CD14-positive monocyte (primary cell): ENCODE measurements at regions not wholly inside any gene's neighbourhood (a gene's known extent, or its start where the extent isn't known, plus 50 kb on each side); places are given as distances from the start of the nearest gene placed in this dataset.

Source experiments
- DNase-seq, 3 donors: peaks; one replicate each; pipeline ENCODE4 v3.0.0-alpha.2; 2011 to 2022
- H2AFZ ChIP-seq: 2 replicates; pipeline ENCODE4 v1.6.0; 2012; ENCODE audit warnings: mild to moderate bottlenecking, low read depth, low read length, inconsistent platforms; ENCODE audit not compliant: insufficient read depth, poor library complexity, severe bottlenecking
- H3K27ac ChIP-seq, 2 donors: 1 replicate in 1 of 2; 2 replicates in 1 of 2; pipeline ENCODE4 v1.5.1; 2012 to 2013; ENCODE audit warnings: low read length in 2 of 2, control low read depth in 1 of 2, inconsistent platforms in 1 of 2, low read depth in 1 of 2, mild to moderate bottlenecking in 1 of 2
- H3K27me3 ChIP-seq, 2 donors: one replicate each; pipeline versions ENCODE4 v1.6.0 to v1.6.1; 2011 to 2013; ENCODE audit warnings: low read length in 2 of 2; ENCODE audit not compliant: control insufficient read depth in 2 of 2, insufficient read depth in 2 of 2
- H3K36me3 ChIP-seq, 2 donors: replicated peaks in 1 of 2; 1 replicate in 1 of 2; 2 replicates in 1 of 2; pipeline versions ENCODE4 v1.5.1 to v1.6.1; 2012 to 2013; ENCODE audit warnings: low read length in 2 of 2, control low read depth in 1 of 2, inconsistent platforms in 1 of 2, mild to moderate bottlenecking in 1 of 2; ENCODE audit not compliant: insufficient read depth in 2 of 2, control insufficient read depth in 1 of 2
- H3K4me1 ChIP-seq, 2 donors: 1 replicate in 1 of 2; 2 replicates in 1 of 2; pipeline versions ENCODE4 v1.5.1 to v1.6.1; 2012 to 2013; ENCODE audit warnings: low read length in 2 of 2, control low read depth in 1 of 2, inconsistent platforms in 1 of 2, mild to moderate bottlenecking in 1 of 2, moderate library complexity in 1 of 2; ENCODE audit not compliant: insufficient read depth in 2 of 2, control insufficient read depth in 1 of 2
- H3K4me2 ChIP-seq: replicated peaks from 2 replicates; pipeline ENCODE3; 2012; ENCODE audit warnings: low read length, moderate library complexity, mild to moderate bottlenecking; ENCODE audit not compliant: poor library complexity, severe bottlenecking; ENCODE audit errors: extremely low read depth
- H3K4me3 ChIP-seq, 3 experiments: fragments of 200-600 bp in 1 of 3; sonication (generic) in 1 of 3; replicated peaks in 1 of 3; 1 replicate in 2 of 3; 2 replicates in 1 of 3; pipeline ENCODE4 v1.5.1; 2011 to 2013; ENCODE audit warnings: low read length in 3 of 3, mild to moderate bottlenecking in 3 of 3, control low read depth in 2 of 3, low read depth in 2 of 3, inconsistent platforms in 1 of 3, moderate library complexity in 1 of 3
- H3K79me2 ChIP-seq: 2 replicates; pipeline ENCODE4 v1.6.0; 2012; ENCODE audit warnings: mild to moderate bottlenecking, control low read depth, inconsistent platforms, low read length, moderate library complexity; ENCODE audit not compliant: insufficient read depth
- H3K9ac ChIP-seq: 2 replicates; pipeline ENCODE4 v1.6.0; 2017; ENCODE audit warnings: low read length, mild to moderate bottlenecking; ENCODE audit not compliant: insufficient read depth, poor library complexity, severe bottlenecking
- H3K9me3 ChIP-seq, 2 donors: replicated peaks in 1 of 2; 1 replicate in 1 of 2; 2 replicates in 1 of 2; pipeline versions ENCODE4 v1.5.1 to v1.6.1; 2012 to 2013; ENCODE audit warnings: low read length in 2 of 2, control low read depth in 1 of 2; ENCODE audit not compliant: control insufficient read depth in 1 of 2, insufficient read depth in 1 of 2
- H4K20me1 ChIP-seq: 2 replicates; pipeline ENCODE4 v1.6.0; 2012; ENCODE audit warnings: mild to moderate bottlenecking, low read length, control low read depth, moderate library complexity; ENCODE audit not compliant: insufficient read depth
- H3K27ac Mint-ChIP-seq, 7 donors: one replicate each; pipeline ENCODE4 v1.8.0; 2020; ENCODE audit warnings: mild to moderate bottlenecking in 7 of 7, mixed read lengths in 7 of 7, moderate library complexity in 6 of 7, inconsistent platforms in 2 of 7
- H3K27me3 Mint-ChIP-seq, 3 donors: one replicate each; pipeline ENCODE4 v1.8.0; 2021 to 2022; ENCODE audit warnings: low read depth in 3 of 3, mild to moderate bottlenecking in 3 of 3, mixed read lengths in 3 of 3, moderate library complexity in 3 of 3, inconsistent platforms in 1 of 3
- H3K36me3 Mint-ChIP-seq, 2 donors: one replicate each; pipeline ENCODE4 v1.8.0; 2020; ENCODE audit warnings: mixed read lengths in 2 of 2, inconsistent platforms in 1 of 2, mild to moderate bottlenecking in 1 of 2
- H3K4me1 Mint-ChIP-seq: one replicate; pipeline ENCODE4 v1.8.0; 2020; ENCODE audit warnings: mild to moderate bottlenecking, mixed read lengths
- H3K4me3 Mint-ChIP-seq, 2 donors: one replicate each; pipeline ENCODE4 v1.8.0; 2020; ENCODE audit warnings: mild to moderate bottlenecking in 2 of 2, mixed read lengths in 2 of 2, moderate library complexity in 1 of 2
- H3K9me3 Mint-ChIP-seq, 7 donors: one replicate each; pipeline ENCODE4 v1.8.0; 2020 to 2022; ENCODE audit warnings: mixed read lengths in 7 of 7, mild to moderate bottlenecking in 6 of 7, moderate library complexity in 6 of 7, inconsistent platforms in 2 of 7
- CTCF ChIP-seq: fragments of 200-600 bp; IDR thresholded peaks from one replicate; pipeline ENCODE4 v1.8.0; 2022; ENCODE audit warnings: antibody characterized with exemption, mild to moderate bottlenecking
- WGBS: methylation state at CpG from one replicate; pipeline ENCODE4 v1.1.5; 2013; ENCODE audit warnings: missing lambda C conversion rate; ENCODE audit not compliant: insufficient coverage; 5-methylcytosine and 5-hydroxymethylcytosine counted together
- intact Hi-C, 2 donors: fragments of 100-400 bp; cut with micrococcal nuclease; formaldehyde crosslinking; loops; one replicate each; pipeline versions ENCODE4 v1.15.0 to v1.15.1; 2023

- Mint-ChIP-seq H3K27me3 (no peaks in the 10 kb centered on the region), H3K9me3 (peaks cover 0 to 5% (median 2%) of the 10 kb centered on the region in 7 donors), H3K36me3 (no peaks in the 10 kb centered on the region), H3K4me3 (no peak overlapping the region), H3K27ac (no peak overlapping the region), H3K4me1 (no peaks in the 10 kb centered on the region)
- Histone ChIP-seq H3K27ac (no peak overlapping the region), H4K20me1 (no peaks in the 10 kb centered on the region), H3K9me3 (no peaks in the 10 kb centered on the region), H3K36me3 (no peaks in the 10 kb centered on the region), H3K4me3 (no peak overlapping the region), H3K4me2 (no peak overlapping the region), H3K4me1 (no peaks in the 10 kb centered on the region), H2AFZ (no peak overlapping the region), H3K9ac (no peak overlapping the region), H3K27me3 (no peaks in the 10 kb centered on the region), H3K79me2 (no peaks in the 10 kb centered on the region)
- intact Hi-C loops: no loop called here
- no peak for DNase-seq
- TF ChIP-seq CTCF: no peak
These were observed 88.0 kb upstream of the MAGEB18 start for GRCh38 chrX:26050099-26050498.

- Histone ChIP-seq H3K36me3 (no peaks in the 10 kb centered on the region), H3K9me3 (peaks cover 0 to 13% of the 10 kb centered on the region in 2 donors), H3K4me3 (no peak overlapping the region), H3K4me2 (no peak overlapping the region), H3K27ac (no peak overlapping the region), H4K20me1 (no peaks in the 10 kb centered on the region), H3K9ac (no peak overlapping the region), H2AFZ (no peak overlapping the region), H3K79me2 (no peaks in the 10 kb centered on the region), H3K27me3 (no peaks in the 10 kb centered on the region), H3K4me1 (no peaks in the 10 kb centered on the region)
- no peak for TF ChIP-seq CTCF
- Mint-ChIP-seq H3K9me3 (peaks cover 0 to 21% (median 0%) of the 10 kb centered on the region in 7 donors), H3K27me3 (no peaks in the 10 kb centered on the region), H3K36me3 (no peaks in the 10 kb centered on the region), H3K4me3 (no peak overlapping the region), H3K27ac (no peak overlapping the region), H3K4me1 (no peaks in the 10 kb centered on the region)
- 100% methylated on average over 4 of the region's 5 CpGs for WGBS
- DNase-seq: no peak
- intact Hi-C loops: no loop called here
These were observed 67.3 kb upstream of the MAGEB18 start for GRCh38 chrX:26070882-26071281.
